ENCODE measurements at regions not wholly inside any gene's neighbourhood (a gene's known extent, or its start where the extent isn't known, plus 50 kb on each side); places are given as distances from the start of the nearest gene placed in this dataset.

- TF ChIP-seq CTCF (IDR thresholded peaks at IDR 0.05): no peak
- no peak for TF ChIP-seq POLR2A (IDR thresholded peaks at IDR 0.05)
Measured at GRCh38 chr2:175612280-175612679, 389.8 kb downstream of the LNPK start.

Measured in testis (tissue), 2 donors.